ELR (cell line): ENCODE measurements at regions not wholly inside any gene's neighbourhood (a gene's known extent, or its start where the extent isn't known, plus 50 kb on each side); places are given as distances from the start of the nearest gene placed in this dataset.
"Not testable (repeated sequence)": the region's sequence is repeated elsewhere in the genome, so short reads cannot be mapped to it uniquely, and the experiment has no call there.

Experiments used
- DNase-seq: peaks from one replicate; pipeline ENCODE4 v3.0.0-alpha.2; 2015; ENCODE audit warnings: low read depth

GRCh38 chr4:156408749-156409148 is 455.1 kb upstream of the CTSO start:
- DNase-seq, result peak; percentile 39

- no peak for DNase-seq
Observed at GRCh38 chr4:156401371-156401770, 447.7 kb upstream of the CTSO start.

- DNase-seq, result no peak
Observed at GRCh38 chr4:156396534-156396933, 442.9 kb upstream of the CTSO start.

- no peak for DNase-seq
Observed at GRCh38 chr4:156391325-156391653, 437.6 kb upstream of the CTSO start.

- no peak for DNase-seq
Observed at GRCh38 chr4:156390599-156391324, 437.1 kb upstream of the CTSO start.

- peak; percentile 81 for DNase-seq
Observed at GRCh38 chr4:156388826-156389225, 435.2 kb upstream of the CTSO start.

- peak; percentile 62 for DNase-seq
Observed at GRCh38 chr4:156378033-156378665, 424.5 kb upstream of the CTSO start.

GRCh38 chr4:156377036-156377710 is 423.5 kb upstream of the CTSO start:
- DNase-seq, result peak; percentile 71

GRCh38 chr4:156374894-156375293 is 421.2 kb upstream of the CTSO start:
- DNase-seq, result no peak

- DNase-seq, result no peak
Observed at GRCh38 chr4:156374069-156374468, 420.4 kb upstream of the CTSO start.

GRCh38 chr4:156367502-156367901 is 413.8 kb upstream of the CTSO start:
- DNase-seq, result not testable (repeated sequence)

GRCh38 chr4:156362581-156362980 is 408.9 kb upstream of the CTSO start:
- DNase-seq, result peak; percentile 78

- DNase-seq, result peak; percentile 89
Observed at GRCh38 chr4:156347412-156348075, 393.9 kb upstream of the CTSO start.

GRCh38 chr4:156346959-156347385 is 393.3 kb upstream of the CTSO start:
- no peak for DNase-seq

- DNase-seq, result no peak
Observed at GRCh38 chr4:156344397-156344796, 390.7 kb upstream of the CTSO start.

- peak; percentile 35 for DNase-seq
Observed at GRCh38 chr4:156336511-156336910, 382.8 kb upstream of the CTSO start.

- DNase-seq, result no peak
Observed at GRCh38 chr4:156335721-156336120, 382.1 kb upstream of the CTSO start.

GRCh38 chr4:156330436-156331031 is 376.9 kb upstream of the CTSO start:
- DNase-seq, result no peak

GRCh38 chr4:156329779-156330178 is 376.1 kb upstream of the CTSO start:
- peak; percentile 45 for DNase-seq

- DNase-seq, result no peak
Observed at GRCh38 chr4:156328882-156329281, 375.2 kb upstream of the CTSO start.

- no peak for DNase-seq
Observed at GRCh38 chr4:156326246-156326645, 372.6 kb upstream of the CTSO start.

- peak; percentile 93 for DNase-seq
Observed at GRCh38 chr4:156322592-156322991, 368.9 kb upstream of the CTSO start.
